ENCODE measurements at regions not wholly inside any gene's neighbourhood (a gene's known extent, or its start where the extent isn't known, plus 50 kb on each side); places are given as distances from the start of the nearest gene placed in this dataset.

DNA sequence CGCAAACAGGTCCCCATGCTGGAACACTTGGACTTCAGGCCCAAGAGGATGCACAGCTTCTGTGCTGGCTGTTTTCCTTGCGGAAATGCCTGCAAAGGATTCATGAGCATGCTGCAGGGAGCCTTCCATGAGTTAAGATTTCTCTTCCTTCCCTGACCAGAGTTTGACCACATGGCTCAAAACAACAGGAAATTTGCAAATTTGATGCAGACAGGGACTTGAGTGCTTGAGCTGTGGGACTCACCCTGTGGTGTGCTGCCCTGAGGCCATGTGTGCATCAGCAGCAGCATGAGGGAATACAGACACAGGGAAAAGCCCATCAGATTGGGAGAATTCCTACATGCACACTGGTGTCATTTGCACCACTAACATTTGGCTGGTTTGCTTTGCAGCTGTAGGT is 195.4 kb downstream of the CDC14C start:
- POLR2A ChIA-PET = no interaction called here
- H3K4me1 Mint-ChIP-seq = peaks cover 17% of the 10 kb centered on the region
- peaks cover 31% of the 10 kb centered on the region for H3K36me3 Mint-ChIP-seq
- ATAC-seq (peak; percentile 86), DNase-seq (ENCODE audit: low spot score) (no peak)
- H3K9me3 Mint-ChIP-seq = peaks cover 31% of the 10 kb centered on the region
- H3K27me3 Mint-ChIP-seq (ENCODE audit: low read depth) = peaks cover 2% of the 10 kb centered on the region; the same call in 1 of the 2 replicates
- TF ChIP-seq TP53 (CRISPR knock-in tag; IDR thresholded peaks at IDR 0.05) (no peak), JAZF1 (CRISPR knock-in tag; IDR thresholded peaks at IDR 0.05) (no peak), IRF2 (CRISPR knock-in tag; IDR thresholded peaks at IDR 0.05; ENCODE audit: borderline replicate concordance, low read depth) (no peak), RELA (CRISPR knock-in tag; IDR thresholded peaks at IDR 0.05; ENCODE audit: borderline replicate concordance) (no peak), ZNF396 (CRISPR knock-in tag; IDR thresholded peaks at IDR 0.05; ENCODE audit: borderline replicate concordance) (no peak)
- H3K27ac Mint-ChIP-seq = peak overlapping the region; percentile 65
- no peak overlapping the region for H3K4me3 Mint-ChIP-seq
- CTCF ChIA-PET = no interaction called here

DNA sequence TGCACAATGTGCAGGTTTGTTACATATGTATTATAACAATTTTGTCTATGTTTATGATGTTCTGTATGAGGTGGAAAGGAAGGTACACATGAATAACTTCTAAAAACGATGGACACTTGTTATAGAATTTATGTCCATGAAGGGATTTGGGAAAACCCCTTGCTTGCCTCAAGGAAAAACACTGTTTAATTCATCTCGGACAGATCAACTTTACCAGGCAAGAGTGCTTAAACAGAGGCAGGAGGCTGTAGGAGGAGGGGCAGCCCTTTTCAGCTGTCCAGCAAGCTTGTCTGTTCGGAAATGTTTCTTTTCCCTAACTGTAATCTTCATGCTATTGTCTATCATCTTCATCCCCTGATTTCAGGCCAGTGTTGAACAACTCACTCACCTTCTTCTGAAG is 200.9 kb downstream of the CDC14C start:
- Mint-ChIP-seq H3K4me3 (no peak overlapping the region), H3K9me3 (peaks cover 30% of the 10 kb centered on the region), H3K4me1 (peaks cover 27% of the 10 kb centered on the region), H3K27ac (no peak overlapping the region), H3K27me3 (ENCODE audit: low read depth) (peaks cover 2% of the 10 kb centered on the region; the same call in 1 of the 2 replicates), H3K36me3 (peaks cover 20% of the 10 kb centered on the region)
- ATAC-seq (no peak), DNase-seq (ENCODE audit: low spot score) (no peak)
- POLR2A ChIA-PET = no interaction called here
- CTCF ChIA-PET = no interaction called here
- TF ChIP-seq CBFB (CRISPR knock-in tag; IDR thresholded peaks at IDR 0.05; ENCODE audit: low read depth) (no peak), ELF4 (CRISPR knock-in tag; IDR thresholded peaks at IDR 0.05; ENCODE audit: low read depth) (no peak), RORB (CRISPR knock-in tag; IDR thresholded peaks at IDR 0.05) (no peak), ZNF263 (CRISPR knock-in tag; IDR thresholded peaks at IDR 0.05; ENCODE audit: low read depth) (no peak), SMAD4 (CRISPR knock-in tag; IDR thresholded peaks at IDR 0.05) (no peak), MYBL2 (CRISPR knock-in tag; IDR thresholded peaks at IDR 0.05) (no peak), JAZF1 (CRISPR knock-in tag; IDR thresholded peaks at IDR 0.05) (no peak)
- TF ChIP-seq, protein P1, sequence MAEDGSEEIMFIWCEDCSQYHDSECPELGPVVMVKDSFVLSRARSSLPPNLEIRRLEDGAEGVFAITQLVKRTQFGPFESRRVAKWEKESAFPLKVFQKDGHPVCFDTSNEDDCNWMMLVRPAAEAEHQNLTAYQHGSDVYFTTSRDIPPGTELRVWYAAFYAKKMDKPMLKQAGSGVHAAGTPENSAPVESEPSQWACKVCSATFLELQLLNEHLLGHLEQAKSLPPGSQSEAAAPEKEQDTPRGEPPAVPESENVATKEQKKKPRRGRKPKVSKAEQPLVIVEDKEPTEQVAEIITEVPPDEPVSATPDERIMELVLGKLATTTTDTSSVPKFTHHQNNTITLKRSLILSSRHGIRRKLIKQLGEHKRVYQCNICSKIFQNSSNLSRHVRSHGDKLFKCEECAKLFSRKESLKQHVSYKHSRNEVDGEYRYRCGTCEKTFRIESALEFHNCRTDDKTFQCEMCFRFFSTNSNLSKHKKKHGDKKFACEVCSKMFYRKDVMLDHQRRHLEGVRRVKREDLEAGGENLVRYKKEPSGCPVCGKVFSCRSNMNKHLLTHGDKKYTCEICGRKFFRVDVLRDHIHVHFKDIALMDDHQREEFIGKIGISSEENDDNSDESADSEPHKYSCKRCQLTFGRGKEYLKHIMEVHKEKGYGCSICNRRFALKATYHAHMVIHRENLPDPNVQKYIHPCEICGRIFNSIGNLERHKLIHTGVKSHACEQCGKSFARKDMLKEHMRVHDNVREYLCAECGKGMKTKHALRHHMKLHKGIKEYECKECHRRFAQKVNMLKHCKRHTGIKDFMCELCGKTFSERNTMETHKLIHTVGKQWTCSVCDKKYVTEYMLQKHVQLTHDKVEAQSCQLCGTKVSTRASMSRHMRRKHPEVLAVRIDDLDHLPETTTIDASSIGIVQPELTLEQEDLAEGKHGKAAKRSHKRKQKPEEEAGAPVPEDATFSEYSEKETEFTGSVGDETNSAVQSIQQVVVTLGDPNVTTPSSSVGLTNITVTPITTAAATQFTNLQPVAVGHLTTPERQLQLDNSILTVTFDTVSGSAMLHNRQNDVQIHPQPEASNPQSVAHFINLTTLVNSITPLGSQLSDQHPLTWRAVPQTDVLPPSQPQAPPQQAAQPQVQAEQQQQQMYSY (CRISPR knock-in tag; IDR thresholded peaks at IDR 0.05) = no peak
- TF ChIP-seq, protein P2, sequence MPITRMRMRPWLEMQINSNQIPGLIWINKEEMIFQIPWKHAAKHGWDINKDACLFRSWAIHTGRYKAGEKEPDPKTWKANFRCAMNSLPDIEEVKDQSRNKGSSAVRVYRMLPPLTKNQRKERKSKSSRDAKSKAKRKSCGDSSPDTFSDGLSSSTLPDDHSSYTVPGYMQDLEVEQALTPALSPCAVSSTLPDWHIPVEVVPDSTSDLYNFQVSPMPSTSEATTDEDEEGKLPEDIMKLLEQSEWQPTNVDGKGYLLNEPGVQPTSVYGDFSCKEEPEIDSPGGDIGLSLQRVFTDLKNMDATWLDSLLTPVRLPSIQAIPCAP (CRISPR knock-in tag; IDR thresholded peaks at IDR 0.05) = no peak
- TF ChIP-seq, protein P3, sequence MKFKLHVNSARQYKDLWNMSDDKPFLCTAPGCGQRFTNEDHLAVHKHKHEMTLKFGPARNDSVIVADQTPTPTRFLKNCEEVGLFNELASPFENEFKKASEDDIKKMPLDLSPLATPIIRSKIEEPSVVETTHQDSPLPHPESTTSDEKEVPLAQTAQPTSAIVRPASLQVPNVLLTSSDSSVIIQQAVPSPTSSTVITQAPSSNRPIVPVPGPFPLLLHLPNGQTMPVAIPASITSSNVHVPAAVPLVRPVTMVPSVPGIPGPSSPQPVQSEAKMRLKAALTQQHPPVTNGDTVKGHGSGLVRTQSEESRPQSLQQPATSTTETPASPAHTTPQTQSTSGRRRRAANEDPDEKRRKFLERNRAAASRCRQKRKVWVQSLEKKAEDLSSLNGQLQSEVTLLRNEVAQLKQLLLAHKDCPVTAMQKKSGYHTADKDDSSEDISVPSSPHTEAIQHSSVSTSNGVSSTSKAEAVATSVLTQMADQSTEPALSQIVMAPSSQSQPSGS (CRISPR knock-in tag; IDR thresholded peaks at IDR 0.05; ENCODE audit: borderline replicate concordance, low read depth) = no peak

DNA sequence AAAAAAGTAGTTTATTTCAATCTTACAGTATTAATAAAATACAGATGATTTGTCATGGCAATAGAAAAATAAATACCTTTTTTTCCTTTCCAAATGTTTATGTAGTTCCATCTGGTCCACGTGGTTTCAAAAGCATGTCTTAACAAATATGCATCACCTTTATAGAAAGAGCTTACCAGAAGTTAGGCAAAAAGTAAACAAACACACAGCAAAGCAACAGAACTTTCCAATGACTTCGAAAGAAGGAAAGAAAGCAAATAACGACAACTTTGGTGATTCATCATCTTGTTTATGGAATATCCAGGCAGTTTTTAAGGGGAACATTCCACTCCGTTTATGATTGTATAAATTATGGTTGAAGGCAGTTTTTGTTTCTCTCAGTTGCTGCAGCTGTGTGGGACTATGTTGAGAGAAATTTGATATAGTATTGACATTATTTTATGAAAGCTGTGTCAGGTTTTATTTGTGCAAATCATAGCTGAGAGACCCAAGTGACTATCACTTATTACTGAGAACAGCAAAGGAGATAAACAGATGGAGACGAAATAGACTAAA is 203.1 kb downstream of the CDC14C start:
- Mint-ChIP-seq H3K9me3 (peaks cover 13% of the 10 kb centered on the region), H3K27ac (no peak overlapping the region), H3K4me1 (peaks cover 28% of the 10 kb centered on the region), H3K4me3 (no peak overlapping the region), H3K36me3 (peaks cover 13% of the 10 kb centered on the region), H3K27me3 (ENCODE audit: low read depth) (no peaks in the 10 kb centered on the region)
- ATAC-seq (no peak), DNase-seq (ENCODE audit: low spot score) (no peak)
- ChIA-PET CTCF (interaction anchor here (0.8 kb wide), 1 partner anchor 39 kb away, joined by 3 read pairs; no protein-coding TSS in a partner anchor), POLR2A (no interaction called here)
- TF ChIP-seq SMAD4 (CRISPR knock-in tag; IDR thresholded peaks at IDR 0.05) = no peak
- no peak for TF ChIP-seq FOXP1 (CRISPR knock-in tag; IDR thresholded peaks at IDR 0.05; ENCODE audit: borderline replicate concordance)
- TF ChIP-seq, protein P4, sequence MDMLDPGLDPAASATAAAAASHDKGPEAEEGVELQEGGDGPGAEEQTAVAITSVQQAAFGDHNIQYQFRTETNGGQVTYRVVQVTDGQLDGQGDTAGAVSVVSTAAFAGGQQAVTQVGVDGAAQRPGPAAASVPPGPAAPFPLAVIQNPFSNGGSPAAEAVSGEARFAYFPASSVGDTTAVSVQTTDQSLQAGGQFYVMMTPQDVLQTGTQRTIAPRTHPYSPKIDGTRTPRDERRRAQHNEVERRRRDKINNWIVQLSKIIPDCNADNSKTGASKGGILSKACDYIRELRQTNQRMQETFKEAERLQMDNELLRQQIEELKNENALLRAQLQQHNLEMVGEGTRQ (CRISPR knock-in tag; IDR thresholded peaks at IDR 0.05) = no peak
- TF ChIP-seq ZNF423 (CRISPR knock-in tag; IDR thresholded peaks at IDR 0.05) = no peak
- no peak for TF ChIP-seq JAZF1 (CRISPR knock-in tag; IDR thresholded peaks at IDR 0.05)
- TF ChIP-seq HMGA2 (CRISPR knock-in tag; IDR thresholded peaks at IDR 0.05) = no peak
- TF ChIP-seq ZNF263 (CRISPR knock-in tag; IDR thresholded peaks at IDR 0.05; ENCODE audit: low read depth) = no peak
- TF ChIP-seq ZNF396 (CRISPR knock-in tag; IDR thresholded peaks at IDR 0.05; ENCODE audit: borderline replicate concordance) = no peak
- TF ChIP-seq TCF7 (CRISPR knock-in tag; IDR thresholded peaks at IDR 0.05; ENCODE audit: low read depth) = no peak
- TF ChIP-seq, protein P5, sequence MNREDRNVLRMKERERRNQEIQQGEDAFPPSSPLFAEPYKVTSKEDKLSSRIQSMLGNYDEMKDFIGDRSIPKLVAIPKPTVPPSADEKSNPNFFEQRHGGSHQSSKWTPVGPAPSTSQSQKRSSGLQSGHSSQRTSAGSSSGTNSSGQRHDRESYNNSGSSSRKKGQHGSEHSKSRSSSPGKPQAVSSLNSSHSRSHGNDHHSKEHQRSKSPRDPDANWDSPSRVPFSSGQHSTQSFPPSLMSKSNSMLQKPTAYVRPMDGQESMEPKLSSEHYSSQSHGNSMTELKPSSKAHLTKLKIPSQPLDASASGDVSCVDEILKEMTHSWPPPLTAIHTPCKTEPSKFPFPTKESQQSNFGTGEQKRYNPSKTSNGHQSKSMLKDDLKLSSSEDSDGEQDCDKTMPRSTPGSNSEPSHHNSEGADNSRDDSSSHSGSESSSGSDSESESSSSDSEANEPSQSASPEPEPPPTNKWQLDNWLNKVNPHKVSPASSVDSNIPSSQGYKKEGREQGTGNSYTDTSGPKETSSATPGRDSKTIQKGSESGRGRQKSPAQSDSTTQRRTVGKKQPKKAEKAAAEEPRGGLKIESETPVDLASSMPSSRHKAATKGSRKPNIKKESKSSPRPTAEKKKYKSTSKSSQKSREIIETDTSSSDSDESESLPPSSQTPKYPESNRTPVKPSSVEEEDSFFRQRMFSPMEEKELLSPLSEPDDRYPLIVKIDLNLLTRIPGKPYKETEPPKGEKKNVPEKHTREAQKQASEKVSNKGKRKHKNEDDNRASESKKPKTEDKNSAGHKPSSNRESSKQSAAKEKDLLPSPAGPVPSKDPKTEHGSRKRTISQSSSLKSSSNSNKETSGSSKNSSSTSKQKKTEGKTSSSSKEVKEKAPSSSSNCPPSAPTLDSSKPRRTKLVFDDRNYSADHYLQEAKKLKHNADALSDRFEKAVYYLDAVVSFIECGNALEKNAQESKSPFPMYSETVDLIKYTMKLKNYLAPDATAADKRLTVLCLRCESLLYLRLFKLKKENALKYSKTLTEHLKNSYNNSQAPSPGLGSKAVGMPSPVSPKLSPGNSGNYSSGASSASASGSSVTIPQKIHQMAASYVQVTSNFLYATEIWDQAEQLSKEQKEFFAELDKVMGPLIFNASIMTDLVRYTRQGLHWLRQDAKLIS (CRISPR knock-in tag; IDR thresholded peaks at IDR 0.05; ENCODE audit: borderline replicate concordance) = no peak
